ACC112 (cell line): ENCODE measurements at regions not wholly inside any gene's neighbourhood (a gene's known extent, or its start where the extent isn't known, plus 50 kb on each side); places are given as distances from the start of the nearest gene placed in this dataset.
"Not testable (repeated sequence)": the region's sequence is repeated elsewhere in the genome, so short reads cannot be mapped to it uniquely, and the experiment has no call there.

Experiments used
- H2AFZ ChIP-seq: fragments of 200-600 bp; sonication (generic); one replicate; pipeline ENCODE4 v1.6.0; 2017; ENCODE audit warnings: antibody characterized with exemption, low read length; ENCODE audit not compliant: unreplicated experiment
- H3K27ac ChIP-seq: fragments of 200-600 bp; sonication (generic); 2 replicates; pipeline ENCODE4 v1.5.1; 2014; ENCODE audit warnings: low read depth, mild to moderate bottlenecking, antibody characterized with exemption, low read length, moderate library complexity
- H3K27me3 ChIP-seq: fragments of 200-600 bp; sonication (generic); 2 replicates; pipeline ENCODE4 v1.6.1; 2014; ENCODE audit warnings: mild to moderate bottlenecking, antibody characterized with exemption, low read length, moderate library complexity, mixed read lengths; ENCODE audit not compliant: insufficient read depth
- H3K36me3 ChIP-seq: fragments of 200-600 bp; sonication (generic); 2 replicates; pipeline ENCODE4 v1.6.1; 2016; ENCODE audit warnings: mild to moderate bottlenecking, antibody characterized with exemption, low read length, moderate library complexity, mixed read lengths; ENCODE audit not compliant: insufficient read depth
- H3K4me1 ChIP-seq: fragments of 200-600 bp; sonication (generic); one replicate; pipeline ENCODE4 v1.6.1; 2016; ENCODE audit warnings: low read length, mixed read lengths; ENCODE audit not compliant: insufficient read depth, unreplicated experiment, control insufficient read depth
- H3K4me3 ChIP-seq: fragments of 200-600 bp; sonication (generic); 2 replicates; pipeline ENCODE4 v1.5.1; 2014; ENCODE audit warnings: mild to moderate bottlenecking, low read depth, low read length
- H3K79me2 ChIP-seq: fragments of 200-600 bp; sonication (generic); one replicate; pipeline ENCODE4 v1.6.0; 2016; ENCODE audit warnings: low read length; ENCODE audit not compliant: control insufficient read depth, unreplicated experiment, insufficient read depth

- Histone ChIP-seq H3K79me2 (no peaks in the 10 kb centered on the region), H3K36me3 (no peaks in the 10 kb centered on the region), H3K27ac (no peak overlapping the region), H3K4me3 (no peak overlapping the region), H2AFZ (no peak overlapping the region), H3K27me3 (no peaks in the 10 kb centered on the region), H3K4me1 (no peaks in the 10 kb centered on the region)
These were observed 700.8 kb upstream of the KCND2 start for GRCh38 chr7:119572132-119572531.

- Histone ChIP-seq H3K27me3 (no peaks in the 10 kb centered on the region), H3K4me1 (no peaks in the 10 kb centered on the region), H3K4me3 (no peak overlapping the region), H3K36me3 (no peaks in the 10 kb centered on the region), H3K79me2 (no peaks in the 10 kb centered on the region), H2AFZ (no peak overlapping the region), H3K27ac (no peak overlapping the region)
These were observed 700.4 kb upstream of the KCND2 start for GRCh38 chr7:119572541-119572940.

- H3K79me2 ChIP-seq, result no peaks in the 10 kb centered on the region
- H3K36me3 ChIP-seq, result no peaks in the 10 kb centered on the region
- H2AFZ ChIP-seq, result no peak overlapping the region
- no peak overlapping the region for H3K4me3 ChIP-seq
- H3K4me1 ChIP-seq, result no peaks in the 10 kb centered on the region
- no peaks in the 10 kb centered on the region for H3K27me3 ChIP-seq
- H3K27ac ChIP-seq, result no peak overlapping the region
These were observed 694.9 kb upstream of the KCND2 start for GRCh38 chr7:119578116-119578515.

GRCh38 chr7:119594956-119595355 is 678.0 kb upstream of the KCND2 start:
- Histone ChIP-seq H3K79me2 (no peaks in the 10 kb centered on the region), H3K27ac (no peak overlapping the region), H3K27me3 (no peaks in the 10 kb centered on the region), H3K36me3 (no peaks in the 10 kb centered on the region), H3K4me3 (no peak overlapping the region), H2AFZ (no peak overlapping the region), H3K4me1 (no peaks in the 10 kb centered on the region)

- Histone ChIP-seq H3K4me3 (no peak overlapping the region), H3K36me3 (no peaks in the 10 kb centered on the region), H3K27me3 (no peaks in the 10 kb centered on the region), H3K27ac (no peak overlapping the region), H3K79me2 (no peaks in the 10 kb centered on the region), H2AFZ (no peak overlapping the region), H3K4me1 (no peaks in the 10 kb centered on the region)
These were observed 676.3 kb upstream of the KCND2 start for GRCh38 chr7:119596651-119597050.

GRCh38 chr7:119606297-119606696 is 666.7 kb upstream of the KCND2 start:
- no peak overlapping the region for H2AFZ ChIP-seq
- H3K4me1 ChIP-seq, result no peaks in the 10 kb centered on the region
- no peak overlapping the region for H3K27ac ChIP-seq
- H3K27me3 ChIP-seq, result no peaks in the 10 kb centered on the region
- no peak overlapping the region for H3K4me3 ChIP-seq
- H3K36me3 ChIP-seq, result no peaks in the 10 kb centered on the region
- no peaks in the 10 kb centered on the region for H3K79me2 ChIP-seq

- no peak overlapping the region for H3K4me3 ChIP-seq
- H2AFZ ChIP-seq, result no peak overlapping the region
- H3K27me3 ChIP-seq, result no peaks in the 10 kb centered on the region
- no peaks in the 10 kb centered on the region for H3K36me3 ChIP-seq
- no peaks in the 10 kb centered on the region for H3K4me1 ChIP-seq
- no peaks in the 10 kb centered on the region for H3K79me2 ChIP-seq
- no peak overlapping the region for H3K27ac ChIP-seq
These were observed 652.2 kb upstream of the KCND2 start for GRCh38 chr7:119620769-119621168.

GRCh38 chr7:119623427-119623826 is 649.5 kb upstream of the KCND2 start:
- H3K36me3 ChIP-seq, result no peaks in the 10 kb centered on the region
- no peaks in the 10 kb centered on the region for H3K79me2 ChIP-seq
- H3K27me3 ChIP-seq, result no peaks in the 10 kb centered on the region
- H3K4me3 ChIP-seq, result no peak overlapping the region
- no peak overlapping the region for H2AFZ ChIP-seq
- H3K4me1 ChIP-seq, result no peaks in the 10 kb centered on the region
- no peak overlapping the region for H3K27ac ChIP-seq

- Histone ChIP-seq H3K4me1 (no peaks in the 10 kb centered on the region), H2AFZ (no peak overlapping the region), H3K27ac (no peak overlapping the region), H3K27me3 (no peaks in the 10 kb centered on the region), H3K36me3 (no peaks in the 10 kb centered on the region), H3K79me2 (no peaks in the 10 kb centered on the region), H3K4me3 (no peak overlapping the region)
These were observed 642.5 kb upstream of the KCND2 start for GRCh38 chr7:119630406-119630969.

GRCh38 chr7:119633812-119634211 is 639.2 kb upstream of the KCND2 start:
- H3K79me2 ChIP-seq, H3K4me1 ChIP-seq, H3K27me3 ChIP-seq, H3K27ac ChIP-seq, H2AFZ ChIP-seq, H3K4me3 ChIP-seq, H3K36me3 ChIP-seq: not testable (repeated sequence)

- H3K27ac ChIP-seq, result no peak overlapping the region
- H2AFZ ChIP-seq, result no peak overlapping the region
- H3K4me3 ChIP-seq, result no peak overlapping the region
- H3K27me3 ChIP-seq, result no peaks in the 10 kb centered on the region
- H3K36me3 ChIP-seq, result no peaks in the 10 kb centered on the region
- H3K79me2 ChIP-seq, result no peaks in the 10 kb centered on the region
- no peaks in the 10 kb centered on the region for H3K4me1 ChIP-seq
These were observed 632.6 kb upstream of the KCND2 start for GRCh38 chr7:119640326-119640725.
